GM19240 (cell line): ENCODE measurements at regions not wholly inside any gene's neighbourhood (a gene's known extent, or its start where the extent isn't known, plus 50 kb on each side); places are given as distances from the start of the nearest gene placed in this dataset.

Experiments used
- DNase-seq: peaks from one replicate; pipeline ENCODE4 v3.0.0; 2011; ENCODE audit warnings: low spot score; ENCODE audit not compliant: insufficient read length

DNA sequence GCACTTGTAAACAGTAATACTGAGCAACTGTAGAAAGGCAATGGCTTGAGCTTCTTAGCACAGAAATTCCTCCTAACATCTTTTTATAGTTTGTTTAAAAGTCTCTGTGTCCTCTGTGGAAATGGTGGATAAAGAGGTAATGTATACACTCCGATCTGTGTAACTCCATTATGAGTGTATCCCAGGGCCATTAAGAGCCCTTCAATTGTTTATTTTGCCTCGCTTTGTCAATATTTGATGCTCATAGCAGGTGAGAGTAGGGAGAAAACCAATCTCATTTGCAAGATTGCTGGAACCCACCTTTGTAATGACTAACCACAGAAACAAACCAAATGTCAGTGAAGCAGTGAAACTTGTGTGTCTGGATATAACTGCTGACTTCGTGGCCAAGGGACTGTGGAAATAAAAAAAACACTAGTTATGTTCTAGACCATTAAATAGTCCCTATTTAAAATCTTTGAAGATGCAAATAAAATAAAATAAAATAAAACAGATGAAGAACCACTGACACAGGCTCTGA lies 598.2 kb upstream of the BOD1L1 start:
- DNase-seq: no peak

GRCh38 chr4:14233126-14233525 lies 605.6 kb upstream of the BOD1L1 start:
- DNase-seq: no peak

- no peak for DNase-seq
Measured at GRCh38 chr4:14234307-14234706, 606.8 kb upstream of the BOD1L1 start.

DNA sequence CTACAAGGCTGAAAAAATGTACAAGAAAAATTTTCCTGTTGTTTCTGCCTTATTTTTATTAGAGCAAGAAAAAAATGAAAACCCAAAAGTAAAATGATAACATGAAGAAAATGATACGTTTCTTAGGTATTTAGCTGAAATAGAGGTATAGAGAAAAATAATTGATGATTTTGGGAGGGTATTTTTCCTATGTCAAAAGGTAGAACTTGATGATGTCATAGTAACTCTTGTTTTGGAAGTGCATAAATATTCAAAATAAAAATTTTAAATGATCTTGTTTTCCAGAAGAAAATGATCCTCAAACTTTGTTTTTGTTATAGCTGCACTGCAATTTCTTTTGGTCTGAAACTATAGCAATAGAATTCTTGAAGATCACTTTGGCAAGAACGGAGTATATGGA lies 608.8 kb upstream of the BOD1L1 start:
- no peak for DNase-seq

GRCh38 chr4:14237911-14238310 lies 610.4 kb upstream of the BOD1L1 start:
- DNase-seq: no peak

GRCh38 chr4:14241574-14241973 lies 614.0 kb upstream of the BOD1L1 start:
- no peak for DNase-seq

- DNase-seq: no peak
Measured at GRCh38 chr4:14247767-14248166, 620.2 kb upstream of the BOD1L1 start.

DNA sequence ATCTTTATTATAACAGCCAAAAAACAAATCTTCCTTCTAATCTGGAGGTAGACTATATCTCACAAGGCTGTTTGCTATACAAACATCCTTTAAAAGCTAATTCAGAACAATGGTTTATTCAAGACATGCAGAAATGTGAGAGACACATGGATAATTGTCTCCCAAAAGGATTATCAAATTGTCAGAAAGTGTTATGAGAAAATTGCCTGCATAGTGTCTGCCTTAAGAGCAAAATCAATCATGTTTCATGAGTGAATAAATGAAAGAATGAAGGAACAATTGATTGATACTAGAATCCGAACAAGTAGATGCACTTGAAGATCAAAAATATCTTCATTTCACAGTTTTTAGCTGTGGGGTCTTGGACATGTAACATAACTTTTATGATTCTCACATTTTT lies 621.7 kb upstream of the BOD1L1 start:
- DNase-seq: no peak

DNA sequence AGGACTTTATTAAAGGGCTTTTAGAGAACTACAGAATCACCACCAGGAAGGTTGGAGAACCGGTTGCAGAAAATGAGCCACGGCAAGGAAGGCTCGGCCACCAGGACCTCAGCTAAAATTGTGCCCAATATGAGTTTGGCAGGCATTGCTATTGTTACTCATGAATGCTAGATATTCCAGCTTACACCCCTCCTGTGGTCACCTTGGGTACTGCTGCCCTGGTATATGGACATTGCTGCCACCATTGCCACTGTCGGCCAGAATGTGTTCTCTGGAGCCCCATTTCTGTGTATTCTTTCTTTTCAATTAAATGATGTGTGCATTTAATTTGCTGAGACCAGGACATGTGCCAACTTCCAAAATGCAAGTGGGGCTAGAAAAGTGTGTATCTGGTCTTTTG lies 626.7 kb upstream of the BOD1L1 start:
- peak; percentile 14 for DNase-seq

GRCh38 chr4:14254926-14255325 lies 627.4 kb upstream of the BOD1L1 start:
- no peak for DNase-seq

DNA sequence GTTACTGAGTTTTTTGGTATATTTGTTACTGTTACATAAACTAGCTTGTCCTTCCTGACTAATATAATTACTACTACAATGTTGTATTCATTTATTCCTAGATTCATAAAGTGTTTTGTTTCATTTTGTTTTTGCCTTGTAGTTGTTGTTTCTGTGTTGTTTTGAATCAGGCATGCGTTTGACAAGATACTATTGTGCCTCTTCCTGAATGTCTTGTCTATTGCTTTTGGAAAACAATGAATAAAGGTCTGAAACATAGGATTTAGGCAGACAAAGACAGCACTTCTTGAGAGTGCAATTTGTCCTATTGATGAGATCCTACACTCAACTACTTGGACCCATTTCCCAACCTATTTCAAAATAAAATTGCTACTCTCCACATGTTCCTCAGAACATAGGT lies 630.4 kb upstream of the BOD1L1 start:
- DNase-seq: no peak

DNA sequence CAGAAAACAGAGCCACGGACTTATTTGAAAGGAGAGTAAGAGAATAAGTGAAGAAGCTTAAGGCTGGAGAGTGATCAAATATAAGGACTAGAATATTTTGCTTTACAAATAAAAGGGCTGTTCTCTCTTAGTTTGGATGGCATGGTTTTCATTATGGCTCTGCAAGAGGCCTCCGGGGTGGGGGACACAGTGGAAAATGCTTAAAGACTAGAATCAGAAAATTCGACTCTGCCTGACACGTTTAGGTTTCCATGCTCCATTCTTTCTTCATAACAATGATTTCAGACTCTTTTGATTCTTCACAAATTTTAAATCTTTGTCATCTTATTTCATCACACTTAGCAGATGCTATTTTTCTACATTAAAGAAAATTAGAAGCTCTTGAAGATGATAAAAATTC lies 632.4 kb upstream of the BOD1L1 start:
- DNase-seq: no peak

DNA sequence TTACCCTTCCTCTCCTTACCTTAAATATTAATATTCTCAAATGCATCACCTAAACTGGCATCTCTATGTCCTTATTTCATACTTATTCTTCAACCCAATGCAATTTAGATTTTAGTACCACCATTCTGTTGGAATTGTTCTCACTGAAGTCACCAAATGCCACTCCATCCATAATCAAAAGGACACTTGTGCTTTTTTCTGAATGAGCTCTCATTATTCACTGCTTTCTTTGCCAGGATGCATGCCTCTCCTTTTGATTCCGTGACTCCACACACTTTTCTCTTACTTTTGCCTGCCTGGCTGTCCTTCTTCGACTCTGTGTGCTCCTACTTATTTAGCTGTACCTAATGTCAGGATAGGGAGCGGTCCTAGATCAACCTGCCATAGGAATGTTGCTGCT lies 633.1 kb upstream of the BOD1L1 start:
- DNase-seq: no peak

GRCh38 chr4:14262221-14262620 lies 634.7 kb upstream of the BOD1L1 start:
- no peak for DNase-seq

- DNase-seq: no peak
Measured at GRCh38 chr4:14264437-14264836, 636.9 kb upstream of the BOD1L1 start.

DNA sequence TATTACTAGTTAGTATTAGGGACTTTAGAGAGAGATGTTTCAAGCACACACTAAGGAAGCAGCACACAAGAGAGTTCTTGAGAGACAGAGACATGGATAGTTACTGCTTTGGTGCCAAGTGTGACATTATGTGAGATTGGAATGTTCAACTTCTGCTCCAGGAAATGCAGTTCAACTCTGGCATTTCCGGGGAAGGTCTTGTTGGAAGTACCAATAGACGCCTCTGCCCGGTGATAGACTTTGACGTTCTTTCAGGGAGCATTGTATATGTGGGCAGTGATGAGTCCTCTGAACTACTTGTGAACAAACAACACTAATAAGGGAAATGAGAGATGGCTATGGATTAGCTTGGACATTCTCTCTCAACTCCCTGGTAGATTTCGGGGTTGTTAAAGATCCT lies 638.1 kb upstream of the BOD1L1 start:
- DNase-seq: no peak

DNA sequence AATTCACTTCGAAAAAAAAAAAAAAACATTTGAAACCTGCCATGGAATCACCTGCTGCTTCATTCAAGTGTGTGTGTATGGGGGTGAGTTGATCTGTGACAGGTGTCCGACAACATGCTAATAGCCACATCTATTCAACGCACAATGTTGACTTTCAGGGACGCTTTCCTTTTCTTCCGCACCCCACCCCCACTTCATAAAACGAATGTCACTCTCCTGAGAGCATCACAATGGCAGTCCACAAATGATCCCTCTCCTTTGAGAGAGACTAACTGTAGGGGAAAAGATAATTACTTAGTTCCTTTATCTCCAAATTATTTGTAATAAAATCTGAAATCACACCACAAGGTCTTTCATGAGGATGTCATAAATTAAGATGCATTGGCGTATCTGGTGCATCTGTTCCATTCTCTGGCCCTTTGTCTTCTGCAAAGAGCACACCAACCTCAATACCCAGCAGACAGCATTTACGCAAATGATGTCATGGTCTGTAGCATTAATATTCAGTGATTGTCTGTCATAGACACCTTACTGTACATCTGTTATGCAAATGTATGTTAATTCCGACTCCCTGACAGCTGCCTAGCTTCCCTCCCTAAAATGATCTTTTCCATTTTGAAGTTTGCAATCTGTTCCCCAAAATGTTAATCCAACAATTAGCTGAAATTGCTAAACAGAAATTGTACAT lies 640.0 kb upstream of the BOD1L1 start:
- DNase-seq: no peak

DNA sequence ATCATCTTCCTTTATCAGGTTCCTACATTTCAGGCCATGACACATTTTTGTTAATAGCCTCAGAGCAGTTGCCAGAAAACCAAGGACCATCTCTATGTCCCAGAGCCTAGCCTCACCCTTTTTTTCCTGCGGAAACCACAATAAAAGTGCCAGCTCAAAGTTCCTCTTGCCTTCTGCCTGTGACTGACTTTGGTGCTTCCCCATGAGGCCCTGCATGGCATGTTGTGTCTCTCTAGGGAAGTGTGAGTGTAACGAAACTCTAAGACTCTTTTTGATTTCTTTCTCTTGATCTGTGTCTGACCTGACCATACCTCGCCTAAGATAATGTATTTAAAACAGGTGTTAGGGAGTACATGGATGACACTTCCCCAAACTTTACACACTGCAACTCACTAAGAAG lies 642.3 kb upstream of the BOD1L1 start:
- no peak for DNase-seq

- no peak for DNase-seq
Measured at GRCh38 chr4:14272206-14272605, 644.7 kb upstream of the BOD1L1 start.

- DNase-seq: no peak
Measured at GRCh38 chr4:14277505-14277904, 650.0 kb upstream of the BOD1L1 start.

- DNase-seq: no peak
Measured at GRCh38 chr4:14280567-14280966, 653.0 kb upstream of the BOD1L1 start.

GRCh38 chr4:14284578-14284977 lies 657.1 kb upstream of the BOD1L1 start:
- DNase-seq: no peak

DNA sequence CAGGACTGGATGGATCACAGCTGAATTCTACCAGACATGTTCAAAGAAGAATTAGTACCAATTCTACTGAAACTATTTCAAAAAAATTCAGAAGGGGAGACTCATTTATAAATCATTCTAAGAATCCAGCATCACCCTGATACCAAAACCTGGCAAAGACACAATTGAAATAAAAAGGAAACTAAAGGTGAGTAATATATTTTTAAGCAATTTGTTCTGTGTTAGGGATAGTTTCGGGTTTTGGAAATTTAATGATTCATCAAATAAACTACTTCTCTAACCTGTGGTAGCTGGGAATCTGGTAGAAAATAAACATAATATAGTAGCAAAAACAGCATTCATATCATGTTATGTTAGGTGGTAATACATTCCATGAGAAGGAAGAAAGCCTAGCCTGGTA lies 662.2 kb upstream of the BOD1L1 start:
- no peak for DNase-seq

DNA sequence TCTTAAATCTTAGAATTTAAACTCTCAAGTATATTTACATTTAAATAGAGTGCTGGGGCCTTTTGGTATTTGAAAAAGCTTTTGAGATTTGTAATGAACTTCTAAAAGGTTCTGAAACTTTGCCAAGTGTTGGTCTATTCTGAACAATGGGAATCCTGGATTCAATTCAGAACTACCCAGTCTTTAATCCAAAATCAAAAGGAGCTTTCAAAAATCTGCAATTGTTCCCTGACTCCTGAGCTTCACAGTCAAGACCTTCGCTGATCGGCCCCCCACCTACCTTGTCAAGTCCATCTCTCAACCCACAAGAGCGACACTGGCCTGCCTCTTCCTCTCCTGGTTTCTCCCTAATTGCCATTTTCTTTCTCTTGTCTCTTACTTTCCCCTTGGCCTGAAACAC lies 666.1 kb upstream of the BOD1L1 start:
- DNase-seq: no peak
